Neural cell (in vitro differentiated cells): ENCODE measurements at regions not wholly inside any gene's neighbourhood (a gene's known extent, or its start where the extent isn't known, plus 50 kb on each side); places are given as distances from the start of the nearest gene placed in this dataset.

ENCODE experiments used
- H2AFZ ChIP-seq: fragments of 200-600, 300-800 bp; sonication (generic), shearing (Covaris generic); 2 replicates; pipeline ENCODE4 v1.6.0; 2014; ENCODE audit warnings: low read depth, mild to moderate bottlenecking, antibody characterized with exemption, low read length, moderate library complexity
- H3F3A ChIP-seq: fragments of 200-600 bp; shearing (Covaris generic); 2 replicates; pipeline ENCODE4 v1.6.1; 2016; ENCODE audit warnings: mild to moderate bottlenecking, moderate library complexity, mixed read lengths, antibody characterized with exemption, low read length; ENCODE audit not compliant: insufficient read depth, poor library complexity, severe bottlenecking
- H3K27ac ChIP-seq: fragments of 200-600, 300-800 bp; sonication (generic), shearing (Covaris generic); 2 replicates; pipeline ENCODE4 v1.5.1; 2014; ENCODE audit warnings: mild to moderate bottlenecking, low read length, moderate library complexity
- H3K27me3 ChIP-seq: fragments of 300-800, 200-600 bp; sonication (generic), shearing (Covaris generic); 2 replicates; pipeline ENCODE4 v1.6.0; 2014; ENCODE audit warnings: mild to moderate bottlenecking, low read depth, low read length, moderate library complexity; ENCODE audit not compliant: insufficient read depth
- H3K36me3 ChIP-seq: fragments of 300-800, 200-600 bp; sonication (generic), shearing (Covaris generic); 2 replicates; pipeline ENCODE4 v1.5.1; 2014; ENCODE audit warnings: mild to moderate bottlenecking, antibody characterized with exemption, low read length, moderate library complexity; ENCODE audit not compliant: insufficient read depth
- H3K4me2 ChIP-seq: fragments of 300-800, 200-600 bp; sonication (generic), shearing (Covaris generic); 2 replicates; pipeline ENCODE4 v1.6.0; 2014; ENCODE audit warnings: mild to moderate bottlenecking, low read length
- H3K4me3 ChIP-seq: fragments of 300-800, 200-600 bp; sonication (generic), shearing (Covaris generic); 2 replicates; pipeline ENCODE4 v1.5.1; 2014; ENCODE audit warnings: mild to moderate bottlenecking, low read length, moderate library complexity
- H3K79me2 ChIP-seq: fragments of 200-600 bp; shearing (Covaris generic); replicated peaks from 2 replicates; pipeline ENCODE4 v1.6.0; 2014; ENCODE audit warnings: mild to moderate bottlenecking, low read length, moderate library complexity; ENCODE audit not compliant: insufficient read depth
- H3K9ac ChIP-seq: fragments of 300-800, 200-600 bp; sonication (generic), shearing (Covaris generic); 2 replicates; pipeline ENCODE4 v1.6.1; 2016; ENCODE audit warnings: mild to moderate bottlenecking, low read length, mixed read lengths
- H3K9me2 ChIP-seq: fragments of 200-600 bp; shearing (Covaris generic); 2 replicates; pipeline ENCODE4 v1.6.1; 2016; ENCODE audit warnings: mild to moderate bottlenecking, low read length, mixed read lengths; ENCODE audit not compliant: insufficient read depth
- H3K9me3 ChIP-seq: fragments of 200-600, 300-800 bp; sonication (generic), shearing (Covaris generic); 2 replicates; pipeline ENCODE4 v1.6.1; 2016; ENCODE audit warnings: mild to moderate bottlenecking, mixed run types, low read length, moderate library complexity, mixed read lengths
- H4K20me1 ChIP-seq: fragments of 200-600 bp; shearing (Covaris generic); 2 replicates; pipeline ENCODE4 v1.6.1; 2016; ENCODE audit warnings: mild to moderate bottlenecking, mixed run types; ENCODE audit not compliant: insufficient read depth
- CTCF ChIP-seq: fragments of 450-650 bp; IDR thresholded peaks from 2 replicates; pipeline ENCODE4 v1.5.1; 2014; ENCODE audit warnings: antibody characterized with exemption, mild to moderate bottlenecking, moderate library complexity; ENCODE audit not compliant: poor library complexity, severe bottlenecking
- EP300 ChIP-seq: fragments of 450-650 bp; conservative IDR thresholded peaks from 2 replicates; pipeline ENCODE4 v1.6.1; 2014; ENCODE audit warnings: antibody characterized with exemption, mild to moderate bottlenecking, moderate library complexity; ENCODE audit not compliant: poor library complexity, severe bottlenecking
- EZH2 ChIP-seq: fragments of 200-600, 300-800 bp; shearing (Covaris generic), sonication (generic); IDR thresholded peaks from 2 replicates; pipeline ENCODE4 v1.6.1; 2014; ENCODE audit warnings: antibody characterized with exemption, low read length, borderline replicate concordance, mild to moderate bottlenecking; ENCODE audit not compliant: insufficient read depth, poor library complexity, severe bottlenecking
- MXI1 ChIP-seq: fragments of 450-650 bp; conservative IDR thresholded peaks from 2 replicates; pipeline ENCODE4 v1.6.1; 2014; ENCODE audit warnings: antibody characterized with exemption, mild to moderate bottlenecking; ENCODE audit not compliant: poor library complexity, severe bottlenecking
- POLR2AphosphoS5 ChIP-seq: IDR thresholded peaks from 2 replicates; pipeline ENCODE4 v1.6.1; 2012
- SMC3 ChIP-seq: fragments of 450-650 bp; conservative IDR thresholded peaks from 2 replicates; pipeline ENCODE4 v1.6.1; 2014; ENCODE audit warnings: antibody characterized with exemption, mild to moderate bottlenecking, moderate library complexity; ENCODE audit not compliant: poor library complexity
- TAF1 ChIP-seq: IDR thresholded peaks from 2 replicates; pipeline ENCODE4 v1.6.1; 2012; ENCODE audit warnings: low read depth

- no peaks in the 10 kb centered on the region for H3F3A ChIP-seq
- no peaks in the 10 kb centered on the region for H3K27me3 ChIP-seq
- no peak overlapping the region for H2AFZ ChIP-seq
- H3K27ac ChIP-seq: no peak overlapping the region
- no peak overlapping the region for H3K9ac ChIP-seq
- no peak overlapping the region for H3K4me3 ChIP-seq
- no peaks in the 10 kb centered on the region for H4K20me1 ChIP-seq
- H3K9me2 ChIP-seq: no peaks in the 10 kb centered on the region
- H3K4me2 ChIP-seq: no peak overlapping the region
- no peaks in the 10 kb centered on the region for H3K36me3 ChIP-seq
- TF ChIP-seq EZH2 (no peak), TAF1 (no peak), CTCF (peak; percentile 24), POLR2AphosphoS5 (no peak), EP300 (no peak)
- H3K9me3 ChIP-seq: no peaks in the 10 kb centered on the region
- H3K79me2 ChIP-seq: no peaks in the 10 kb centered on the region
These were observed 246.1 kb downstream of the REEP3 start for GRCh38 chr10:63767138-63767801.

GRCh38 chr10:63769367-63769766, 248.2 kb downstream of the REEP3 start:
- H3K27me3 ChIP-seq: no peaks in the 10 kb centered on the region
- no peak overlapping the region for H2AFZ ChIP-seq
- no peak overlapping the region for H3K4me3 ChIP-seq
- no peaks in the 10 kb centered on the region for H3K79me2 ChIP-seq
- H3K27ac ChIP-seq: no peak overlapping the region
- H3K36me3 ChIP-seq: no peaks in the 10 kb centered on the region
- no peak overlapping the region for H3K9ac ChIP-seq
- no peaks in the 10 kb centered on the region for H3K9me3 ChIP-seq
- no peaks in the 10 kb centered on the region for H4K20me1 ChIP-seq
- H3K4me2 ChIP-seq: no peak overlapping the region
- no peaks in the 10 kb centered on the region for H3K9me2 ChIP-seq
- no peaks in the 10 kb centered on the region for H3F3A ChIP-seq
- no peak for TF ChIP-seq CTCF
- TF ChIP-seq MXI1: no peak

GRCh38 chr10:63770523-63770922, 249.3 kb downstream of the REEP3 start:
- Histone ChIP-seq H3F3A (no peaks in the 10 kb centered on the region), H3K9me2 (no peaks in the 10 kb centered on the region), H3K9me3 (no peaks in the 10 kb centered on the region), H3K4me3 (no peak overlapping the region), H3K79me2 (no peaks in the 10 kb centered on the region), H3K4me2 (no peak overlapping the region), H3K36me3 (no peaks in the 10 kb centered on the region), H3K27me3 (no peaks in the 10 kb centered on the region), H3K27ac (no peak overlapping the region), H4K20me1 (no peaks in the 10 kb centered on the region), H3K9ac (no peak overlapping the region), H2AFZ (no peak overlapping the region)
- TF ChIP-seq EP300 (no peak), SMC3 (no peak), EZH2 (no peak), TAF1 (no peak), POLR2AphosphoS5 (no peak)
